Ovary (tissue), 3 donors: ENCODE measurements at regions not wholly inside any gene's neighbourhood (a gene's known extent, or its start where the extent isn't known, plus 50 kb on each side); places are given as distances from the start of the nearest gene placed in this dataset.

ENCODE experiments used
- EP300 ChIP-seq: sonication (generic); formaldehyde crosslinking; IDR thresholded peaks from one replicate; pipeline ENCODE4 v1.6.1; 2017; ENCODE audit warnings: antibody characterized with exemption
- POLR2A ChIP-seq: fragments of 450-650 bp; IDR thresholded peaks from one replicate; pipeline ENCODE4 v1.6.1; 2017; ENCODE audit warnings: antibody characterized with exemption, mild to moderate bottlenecking, moderate library complexity
- TF ChIP-seq, protein P1 (sequence below), 3 donors: fragments of 450-650 bp in 2 of 3; fragments of 200-600 bp in 1 of 3; IDR thresholded peaks; one replicate each; pipeline versions ENCODE4 v1.5.1 to v1.8.0; 2016 to 2022; ENCODE audit warnings: antibody characterized with exemption in 3 of 3, mild to moderate bottlenecking in 1 of 3
- donor health status: DM: no; HTN: no; CAD: no.

- TF ChIP-seq, protein P1, sequence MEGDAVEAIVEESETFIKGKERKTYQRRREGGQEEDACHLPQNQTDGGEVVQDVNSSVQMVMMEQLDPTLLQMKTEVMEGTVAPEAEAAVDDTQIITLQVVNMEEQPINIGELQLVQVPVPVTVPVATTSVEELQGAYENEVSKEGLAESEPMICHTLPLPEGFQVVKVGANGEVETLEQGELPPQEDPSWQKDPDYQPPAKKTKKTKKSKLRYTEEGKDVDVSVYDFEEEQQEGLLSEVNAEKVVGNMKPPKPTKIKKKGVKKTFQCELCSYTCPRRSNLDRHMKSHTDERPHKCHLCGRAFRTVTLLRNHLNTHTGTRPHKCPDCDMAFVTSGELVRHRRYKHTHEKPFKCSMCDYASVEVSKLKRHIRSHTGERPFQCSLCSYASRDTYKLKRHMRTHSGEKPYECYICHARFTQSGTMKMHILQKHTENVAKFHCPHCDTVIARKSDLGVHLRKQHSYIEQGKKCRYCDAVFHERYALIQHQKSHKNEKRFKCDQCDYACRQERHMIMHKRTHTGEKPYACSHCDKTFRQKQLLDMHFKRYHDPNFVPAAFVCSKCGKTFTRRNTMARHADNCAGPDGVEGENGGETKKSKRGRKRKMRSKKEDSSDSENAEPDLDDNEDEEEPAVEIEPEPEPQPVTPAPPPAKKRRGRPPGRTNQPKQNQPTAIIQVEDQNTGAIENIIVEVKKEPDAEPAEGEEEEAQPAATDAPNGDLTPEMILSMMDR (IDR thresholded peaks at IDR 0.05) = no peak
- TF ChIP-seq POLR2A (no peak), EP300 (no peak)
Measured at GRCh38 chr6:104428184-104428583, 431.5 kb downstream of the HACE1 start.
